GM12878 (cell line): ENCODE measurements at regions not wholly inside any gene's neighbourhood (a gene's known extent, or its start where the extent isn't known, plus 50 kb on each side); places are given as distances from the start of the nearest gene placed in this dataset.

Source experiments
- ATAC-seq: fragments of 200-7000 bp; cut with Tn5 transposase; 3 replicates; pipeline ENCODE4 v1.9.1; 2020; ENCODE audit warnings: mild to moderate bottlenecking, moderate library complexity
- BruUV-seq: library from RNA; stranded (reverse); fragments of 400-500 nt; replicated peaks from 2 replicates; lab custom pipeline; 2021; lab: Mats Ljungman, UMichigan
- CTCF ChIA-PET: fragments of 300-600 bp; sonication (Branson Sonifier 250); formaldehyde crosslinking; extraction: SDS; loops from one replicate; lab custom pipeline; 2021; ENCODE audit warnings: inconsistent platforms; lab: Yijun Ruan, JAX
- POLR2A ChIA-PET: fragments of 350-600 bp; formaldehyde crosslinking; extraction: SDS; loops from one replicate; lab custom pipeline; 2021; ENCODE audit warnings: inconsistent platforms; lab: Charles Lee
- RAD21 ChIA-PET: fragments of 300-600 bp; sonication (Branson Sonifier 250); formaldehyde crosslinking; loops from one replicate; lab custom pipeline; 2023; ENCODE audit warnings: antibody characterized with exemption; ENCODE audit not compliant: unreplicated experiment; lab: Charles Lee
- SMC1A ChIA-PET: fragments of 300-600 bp; sonication (Branson Sonifier 250); formaldehyde crosslinking; loops from one replicate; lab custom pipeline; 2023; ENCODE audit not compliant: unreplicated experiment, uncharacterized antibody; lab: Charles Lee
- DNase-seq: peaks from one replicate; pipeline ENCODE4 v3.0.0-alpha.2; 2011; ENCODE audit warnings: low read depth, low spot score
- FAIRE-seq: peaks from 3 replicates; lab custom pipeline; 2011; peaks lifted over from hg19 to GRCh38; lab: Jason Lieb, UNC
- H2AFZ ChIP-seq: 2 replicates; pipeline ENCODE4 v1.6.0; 2011; ENCODE audit warnings: low read depth, low read length, control low read depth; ENCODE audit not compliant: control insufficient read depth
- H3K27ac ChIP-seq: 2 replicates; pipeline ENCODE4 v1.5.1; 2011; ENCODE audit warnings: control low read depth; ENCODE audit not compliant: control insufficient read depth, insufficient read depth
- H3K27me3 ChIP-seq, 2 experiments: replicated peaks in 1 of 2; 2 replicates each; pipeline versions ENCODE4 v1.6.0 to v1.6.1; 2011; ENCODE audit warnings: low read length in 1 of 2; ENCODE audit not compliant: control insufficient read depth in 2 of 2, insufficient read depth in 2 of 2
- H3K36me3 ChIP-seq, 2 experiments: 2 replicates each; pipeline ENCODE4 v1.5.1; 2011; ENCODE audit warnings: low read length in 1 of 2; ENCODE audit not compliant: control insufficient read depth in 2 of 2, insufficient read depth in 2 of 2
- H3K4me1 ChIP-seq: 2 replicates; pipeline ENCODE4 v1.6.1; 2011; ENCODE audit warnings: mild to moderate bottlenecking, low read length, moderate library complexity, mixed read lengths; ENCODE audit not compliant: control insufficient read depth, insufficient read depth
- H3K4me2 ChIP-seq: 2 replicates; pipeline ENCODE4 v1.6.0; 2011; ENCODE audit warnings: control low read depth; ENCODE audit not compliant: control insufficient read depth, insufficient read depth
- H3K4me3 ChIP-seq: fragments of 200-600 bp; sonication (generic); 2 replicates; pipeline ENCODE4 v1.5.1; 2016
- H3K79me2 ChIP-seq: 2 replicates; pipeline ENCODE4 v1.6.0; 2011; ENCODE audit warnings: low read length; ENCODE audit not compliant: control insufficient read depth, insufficient read depth
- H3K9ac ChIP-seq: 2 replicates; pipeline ENCODE4 v1.8.0; 2011; ENCODE audit warnings: low read length, control low read depth, mixed read lengths; ENCODE audit not compliant: control insufficient read depth, insufficient read depth
- H3K9me3 ChIP-seq: replicated peaks from 3 replicates; pipeline ENCODE4 v1.5.1; 2011; ENCODE audit warnings: mild to moderate bottlenecking, low read length; ENCODE audit not compliant: control insufficient read depth, insufficient read depth
- H4K20me1 ChIP-seq: 2 replicates; pipeline ENCODE4 v1.6.0; 2011; ENCODE audit not compliant: control insufficient read depth, insufficient read depth
- BCLAF1 ChIP-seq: fragments of 450-650 bp; IDR thresholded peaks from 2 replicates; pipeline ENCODE4 v1.6.1; 2017; ENCODE audit warnings: antibody characterized with exemption, mild to moderate bottlenecking, moderate library complexity
- FOXK2 ChIP-seq: fragments of 450-650 bp; IDR thresholded peaks from 2 replicates; pipeline ENCODE4 v1.6.1; 2017; ENCODE audit warnings: mild to moderate bottlenecking, moderate library complexity
- MLLT1 ChIP-seq: fragments of 450-650 bp; IDR thresholded peaks from 2 replicates; pipeline ENCODE4 v1.6.1; 2016; ENCODE audit warnings: mild to moderate bottlenecking
- NKRF ChIP-seq: fragments of 450-650 bp; conservative IDR thresholded peaks from 2 replicates; pipeline ENCODE4 v1.6.1; 2017; ENCODE audit warnings: mild to moderate bottlenecking, moderate library complexity
- POLR2AphosphoS5 ChIP-seq: IDR thresholded peaks from 2 replicates; pipeline ENCODE4 v1.6.1; 2011; ENCODE audit warnings: mild to moderate bottlenecking, low read length, inconsistent platforms
- REST ChIP-seq: IDR thresholded peaks from 2 replicates; pipeline ENCODE4 v1.6.1; 2012; ENCODE audit warnings: mild to moderate bottlenecking, low read depth, low read length
- TBL1XR1 ChIP-seq: IDR thresholded peaks from 2 replicates; pipeline ENCODE4 v1.6.1; 2012; ENCODE audit warnings: low read depth, low read length, improper control_type of control experiment
- ZNF384 ChIP-seq: IDR thresholded peaks from 2 replicates; pipeline ENCODE4 v1.6.1; 2012; ENCODE audit warnings: low read depth, mild to moderate bottlenecking, low read length, improper control_type of control experiment, borderline replicate concordance
- ZNF687 ChIP-seq: fragments of 450-650 bp; IDR thresholded peaks from 2 replicates; pipeline ENCODE4 v1.6.1; 2017; ENCODE audit warnings: mild to moderate bottlenecking, moderate library complexity
- WGBS: methylation state at CpG from one replicate; pipeline ENCODE4 v1.1.6; 2016; ENCODE audit warnings: low lambda C conversion rate; ENCODE audit not compliant: insufficient replicate concordance, insufficient coverage; ENCODE audit errors: missing lambda C conversion rate; 5-methylcytosine and 5-hydroxymethylcytosine counted together
- in situ Hi-C: fragments of 300-500 bp; cut with MboI; formaldehyde crosslinking; loops from 9 replicates; pipeline ENCODE4 v1.14.3; 2018; ENCODE audit warnings: mixed read lengths
- intact Hi-C: fragments of 100-400 bp; cut with micrococcal nuclease; formaldehyde crosslinking; loops from one replicate; pipeline ENCODE4 v1.14.2; 2022; ENCODE audit not compliant: unreplicated experiment

- DNase-seq (no peak), FAIRE-seq (no peak), ATAC-seq (no peak)
- ChIA-PET RAD21 (no interaction called here), SMC1A (no interaction called here), CTCF (no interaction called here), POLR2A (no interaction called here)
- no peak overlapping the region for H3K9ac ChIP-seq
- H3K36me3 ChIP-seq: no peaks in the 10 kb centered on the region
- H3K27me3 ChIP-seq: no peaks in the 10 kb centered on the region
- H3K4me3 ChIP-seq: no peak overlapping the region
- no peaks in the 10 kb centered on the region for H3K9me3 ChIP-seq
- H4K20me1 ChIP-seq: no peaks in the 10 kb centered on the region
- in situ Hi-C loops: no loop called here
- BruUV-seq: no TSS peak
- H2AFZ ChIP-seq: no peak overlapping the region
- intact Hi-C loops: no loop called here
- H3K4me2 ChIP-seq: no peak overlapping the region
- H3K4me1 ChIP-seq: no peaks in the 10 kb centered on the region
- 29% methylated on average over 3 of the region's 3 CpGs for WGBS
- H3K79me2 ChIP-seq: no peaks in the 10 kb centered on the region
- no peak overlapping the region for H3K27ac ChIP-seq
- TF ChIP-seq FOXK2 (no peak), ZNF384 (no peak), MLLT1 (no peak), POLR2AphosphoS5 (no peak), NKRF (no peak), TBL1XR1 (no peak), BCLAF1 (no peak), REST (no peak), ZNF687 (no peak)
These were observed 184.1 kb downstream of the PMP22 start for GRCh38 chr17:15081008-15081407.
